ENCODE measurements at regions not wholly inside any gene's neighbourhood (a gene's known extent, or its start where the extent isn't known, plus 50 kb on each side); places are given as distances from the start of the nearest gene placed in this dataset.

DNA sequence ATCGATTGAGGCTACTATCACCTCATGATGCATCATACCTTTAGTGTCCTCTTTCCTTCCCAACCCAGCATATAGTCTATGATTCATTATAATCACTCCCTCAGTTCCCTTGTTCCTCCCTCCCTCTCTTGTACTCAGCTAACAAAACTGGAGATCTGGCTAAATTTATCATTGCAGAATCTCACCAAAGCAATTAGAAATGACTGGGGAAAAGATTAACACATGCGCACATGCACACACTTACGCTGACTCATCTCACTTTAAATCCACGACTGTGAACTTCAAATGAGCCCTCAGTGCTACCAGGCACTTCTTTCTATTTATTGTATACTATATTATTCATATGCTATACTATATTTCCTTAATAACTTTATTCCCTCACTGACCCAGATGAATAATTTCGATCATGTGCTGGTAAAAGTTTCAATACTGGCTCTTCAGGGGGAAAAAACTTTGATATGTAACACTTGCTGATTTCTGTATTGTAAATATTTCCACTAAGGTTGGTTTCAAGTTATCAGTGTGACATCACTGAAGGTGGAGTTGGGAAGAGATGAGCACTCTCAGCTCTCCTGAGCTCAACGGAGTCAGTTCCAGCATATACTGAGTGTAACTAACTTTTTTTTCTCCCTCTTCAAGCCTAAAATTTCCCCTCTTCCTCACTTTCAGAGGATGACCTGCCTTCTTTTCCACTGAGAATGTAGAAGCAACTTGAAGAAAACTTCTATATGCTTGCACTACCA, 613.7 kb upstream of the B3GALT2 start:
- no peak for TF ChIP-seq CTCF (IDR thresholded peaks at IDR 0.05; ENCODE audit: low read depth, low read length)
- no peak for DNase-seq (ENCODE audit: extremely low read depth, low read depth)

DNA sequence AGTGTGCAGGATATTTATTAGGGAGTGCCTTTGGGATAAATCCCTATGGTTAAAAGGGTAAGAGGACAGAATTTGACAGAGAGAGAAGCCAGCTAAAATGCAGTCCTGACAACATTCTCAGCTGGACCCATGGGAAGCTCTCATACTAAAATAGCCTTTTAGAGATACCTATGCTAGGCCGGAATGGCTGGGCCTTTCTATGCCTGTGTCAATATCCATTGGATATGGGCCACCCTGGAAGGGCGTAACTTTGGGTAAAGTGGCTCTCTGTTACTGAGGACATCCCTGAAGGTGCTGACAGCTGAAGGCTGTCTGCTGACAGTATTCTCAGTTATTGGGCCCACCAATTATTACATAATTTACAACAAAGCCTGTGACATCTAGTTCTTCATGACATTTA, 613.0 kb upstream of the B3GALT2 start:
- TF ChIP-seq CTCF (IDR thresholded peaks at IDR 0.05; ENCODE audit: low read depth, low read length): no peak
- no peak for DNase-seq (ENCODE audit: extremely low read depth, low read depth)

- TF ChIP-seq CTCF (IDR thresholded peaks at IDR 0.05; ENCODE audit: low read depth, low read length): no peak
- DNase-seq (ENCODE audit: extremely low read depth, low read depth): no peak
These were observed 607.8 kb upstream of the B3GALT2 start for GRCh38 chr1:193794239-193794638.

DNA sequence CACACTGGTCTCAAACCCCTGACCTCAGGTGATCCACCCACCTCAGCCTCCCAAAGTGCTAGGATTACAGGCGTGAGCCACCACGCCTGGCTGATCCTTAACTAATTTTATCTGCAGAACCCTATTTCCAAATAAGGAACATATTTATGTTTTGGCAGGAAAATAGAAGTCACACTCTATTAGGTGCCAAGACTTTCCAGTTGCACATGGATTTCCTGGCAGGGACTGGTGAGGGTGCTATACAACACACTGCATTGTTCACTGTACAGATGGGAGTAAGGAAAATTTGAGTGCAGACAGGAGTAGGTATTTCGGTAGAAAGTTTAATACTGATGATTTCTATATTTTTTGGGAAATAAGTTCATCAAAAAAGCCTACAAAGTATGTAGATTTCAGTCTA, 605.3 kb upstream of the B3GALT2 start:
- DNase-seq (ENCODE audit: extremely low read depth, low read depth): no peak

GRCh38 chr1:193787061-193787460, 600.6 kb upstream of the B3GALT2 start:
- DNase-seq (ENCODE audit: extremely low read depth, low read depth): no peak
- no peak for TF ChIP-seq CTCF (IDR thresholded peaks at IDR 0.05; ENCODE audit: low read depth, low read length)

More for the DNA sequence above, 605.3 kb upstream of the B3GALT2 start:
- no peak for TF ChIP-seq CTCF (IDR thresholded peaks at IDR 0.05; ENCODE audit: low read depth, low read length)

DNA sequence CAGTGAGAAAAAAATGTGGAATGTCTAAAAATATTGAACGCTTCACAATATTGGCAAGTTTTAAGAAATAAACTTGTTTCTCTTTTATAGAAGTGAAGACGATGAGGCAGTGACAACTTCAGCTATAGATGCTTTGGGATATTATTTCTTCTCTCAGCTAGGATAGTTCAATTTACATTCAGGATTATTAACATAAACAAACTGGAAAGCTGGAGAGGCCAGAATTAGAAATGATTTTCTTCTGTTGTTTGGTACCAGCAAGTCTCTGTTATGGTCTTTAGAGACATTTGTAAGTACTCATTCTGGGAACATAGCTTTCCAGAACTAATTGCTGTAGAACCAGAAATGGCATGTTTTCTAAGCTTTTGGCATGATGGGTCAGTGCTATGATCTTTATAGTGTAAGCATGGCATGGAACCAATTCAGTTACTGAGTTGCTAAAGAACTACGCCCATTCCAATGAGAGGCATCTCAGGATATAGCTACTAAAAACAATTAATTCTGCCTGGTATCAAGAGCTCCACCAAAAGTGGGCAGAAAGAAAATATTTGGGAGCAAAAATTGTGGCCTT, 599.5 kb upstream of the B3GALT2 start:
- no peak for DNase-seq (ENCODE audit: extremely low read depth, low read depth)
- TF ChIP-seq CTCF (IDR thresholded peaks at IDR 0.05; ENCODE audit: low read depth, low read length): no peak

DNA sequence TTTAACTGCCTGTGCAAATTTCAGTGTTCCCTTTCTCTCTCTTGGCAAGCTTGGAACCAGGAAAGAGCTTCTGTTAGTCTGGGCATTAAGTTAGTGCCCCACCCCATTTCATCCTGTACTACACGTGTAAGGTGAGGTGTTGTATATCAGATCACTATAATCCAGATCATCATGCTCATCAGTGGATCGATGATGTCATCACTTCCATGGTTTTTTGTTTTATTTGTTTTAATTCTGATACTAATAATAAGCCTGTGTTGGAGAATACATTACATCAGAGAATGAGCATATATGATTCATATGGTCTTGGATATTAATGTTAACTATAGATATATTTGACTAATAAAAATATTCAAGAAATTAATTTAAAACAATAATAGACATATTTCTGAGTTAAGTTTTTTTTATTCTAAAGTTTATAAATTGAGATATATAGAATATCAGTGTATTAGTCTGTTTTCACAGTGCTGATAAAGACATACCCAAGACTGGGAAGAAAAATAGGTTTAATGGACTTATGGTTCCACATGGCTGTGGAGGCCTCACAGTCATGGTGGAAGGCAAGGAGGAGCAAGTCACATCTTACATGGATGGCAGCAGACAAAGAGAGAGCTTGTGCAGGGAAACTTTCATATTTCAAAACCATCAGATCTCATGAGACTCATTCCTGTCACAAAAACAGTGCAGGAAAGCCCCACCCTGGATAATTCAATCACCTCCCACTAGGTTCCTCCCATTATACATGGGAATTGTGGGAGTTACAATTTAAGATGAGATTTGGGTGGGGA, 588.3 kb upstream of the B3GALT2 start:
- TF ChIP-seq CTCF (IDR thresholded peaks at IDR 0.05; ENCODE audit: low read depth, low read length): no peak
- no peak for DNase-seq (ENCODE audit: extremely low read depth, low read depth)
